ENCODE measurements at regions not wholly inside any gene's neighbourhood (a gene's known extent, or its start where the extent isn't known, plus 50 kb on each side); places are given as distances from the start of the nearest gene placed in this dataset.

DNA sequence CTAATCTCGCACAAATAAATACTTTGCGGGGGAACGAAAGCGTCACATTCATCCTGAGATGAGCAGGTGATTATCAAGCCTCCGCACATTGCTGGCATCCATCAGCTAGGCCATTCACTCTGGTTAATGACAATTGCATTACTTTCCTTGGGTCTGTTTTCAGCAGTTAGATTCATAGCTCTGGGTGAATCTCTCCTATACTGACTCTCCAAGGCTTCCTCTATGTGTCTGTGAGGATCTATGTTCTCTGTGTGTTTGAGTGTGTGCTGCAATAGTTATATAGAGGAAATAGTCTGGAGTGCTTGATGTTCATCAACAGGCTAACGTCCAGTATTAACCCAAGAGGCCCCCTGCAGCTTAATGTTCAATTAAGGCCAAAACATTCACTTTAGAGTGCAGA lies 133.0 kb upstream of the CTTNBP2NL start:
- TF ChIP-seq EZH2 (IDR thresholded peaks at IDR 0.05; ENCODE audit: borderline replicate concordance), result no peak
- TF ChIP-seq, protein P1, sequence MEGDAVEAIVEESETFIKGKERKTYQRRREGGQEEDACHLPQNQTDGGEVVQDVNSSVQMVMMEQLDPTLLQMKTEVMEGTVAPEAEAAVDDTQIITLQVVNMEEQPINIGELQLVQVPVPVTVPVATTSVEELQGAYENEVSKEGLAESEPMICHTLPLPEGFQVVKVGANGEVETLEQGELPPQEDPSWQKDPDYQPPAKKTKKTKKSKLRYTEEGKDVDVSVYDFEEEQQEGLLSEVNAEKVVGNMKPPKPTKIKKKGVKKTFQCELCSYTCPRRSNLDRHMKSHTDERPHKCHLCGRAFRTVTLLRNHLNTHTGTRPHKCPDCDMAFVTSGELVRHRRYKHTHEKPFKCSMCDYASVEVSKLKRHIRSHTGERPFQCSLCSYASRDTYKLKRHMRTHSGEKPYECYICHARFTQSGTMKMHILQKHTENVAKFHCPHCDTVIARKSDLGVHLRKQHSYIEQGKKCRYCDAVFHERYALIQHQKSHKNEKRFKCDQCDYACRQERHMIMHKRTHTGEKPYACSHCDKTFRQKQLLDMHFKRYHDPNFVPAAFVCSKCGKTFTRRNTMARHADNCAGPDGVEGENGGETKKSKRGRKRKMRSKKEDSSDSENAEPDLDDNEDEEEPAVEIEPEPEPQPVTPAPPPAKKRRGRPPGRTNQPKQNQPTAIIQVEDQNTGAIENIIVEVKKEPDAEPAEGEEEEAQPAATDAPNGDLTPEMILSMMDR (IDR thresholded peaks at IDR 0.05; ENCODE audit: poor library complexity), result no peak

Measured in hepatocyte (in vitro differentiated cells).